Mesodermal cell (in vitro differentiated cells): ENCODE measurements at regions not wholly inside any gene's neighbourhood (a gene's known extent, or its start where the extent isn't known, plus 50 kb on each side); places are given as distances from the start of the nearest gene placed in this dataset.

Source experiments
- H3K27ac ChIP-seq: 2 replicates; pipeline ENCODE4 v1.7.0; 2013; ENCODE audit warnings: mild to moderate bottlenecking, low read depth, low read length, moderate library complexity; ENCODE audit not compliant: severe bottlenecking
- H3K36me3 ChIP-seq: 2 replicates; pipeline ENCODE4 v1.7.1; 2013; ENCODE audit warnings: mild to moderate bottlenecking, low read length, moderate library complexity; ENCODE audit not compliant: control insufficient read depth, insufficient read depth
- H3K4me1 ChIP-seq: one replicate; pipeline ENCODE4 v1.7.1; 2013; ENCODE audit warnings: mild to moderate bottlenecking, low read length; ENCODE audit not compliant: insufficient read depth, control insufficient read depth, poor library complexity, severe bottlenecking
- H3K4me3 ChIP-seq: 2 replicates; pipeline ENCODE4 v1.7.0; 2013; ENCODE audit warnings: low read length, control low read depth, mild to moderate bottlenecking; ENCODE audit not compliant: insufficient read depth, poor library complexity, severe bottlenecking; ENCODE audit errors: extremely low read depth
- H3K9me3 ChIP-seq: 2 replicates; pipeline ENCODE4 v1.7.1; 2013; ENCODE audit warnings: mild to moderate bottlenecking, low read length, moderate library complexity; ENCODE audit not compliant: control insufficient read depth
- whole genome bisulfite sequencing, 2 experiments: methylation state at CpG; one replicate each; pipeline ENCODE4 v1.1.5; 2013; ENCODE audit warnings: missing lambda C conversion rate in 2 of 2; ENCODE audit not compliant: insufficient coverage in 2 of 2; 5-methylcytosine and 5-hydroxymethylcytosine counted together

- Histone ChIP-seq H3K4me3 (no peak overlapping the region), H3K9me3 (no peaks in the 10 kb centered on the region), H3K36me3 (no peaks in the 10 kb centered on the region), H3K4me1 (no peaks in the 10 kb centered on the region), H3K27ac (no peak overlapping the region)
- WGBS, 2 experiments = 96 to 100% methylated on average over 3 of the region's 3 CpGs
These were observed 129.4 kb upstream of the KLHL25 start for GRCh38 chr15:85924088-85924487.

- Histone ChIP-seq H3K9me3 (no peaks in the 10 kb centered on the region), H3K4me1 (no peaks in the 10 kb centered on the region), H3K4me3 (no peak overlapping the region), H3K36me3 (no peaks in the 10 kb centered on the region), H3K27ac (no peak overlapping the region)
- 65 to 66% methylated on average over 7 to 8 of the region's 8 CpGs for WGBS, 2 experiments
These were observed 131.0 kb upstream of the KLHL25 start for GRCh38 chr15:85925649-85926237.

GRCh38 chr15:85926834-85927233 lies 132.1 kb upstream of the KLHL25 start:
- H3K9me3 ChIP-seq = no peaks in the 10 kb centered on the region
- H3K27ac ChIP-seq = no peak overlapping the region
- no peak overlapping the region for H3K4me3 ChIP-seq
- WGBS, 2 experiments = 78 to 83% methylated on average over 1 of the region's 1 CpG
- H3K36me3 ChIP-seq = no peaks in the 10 kb centered on the region
- no peaks in the 10 kb centered on the region for H3K4me1 ChIP-seq

- Histone ChIP-seq H3K4me3 (no peak overlapping the region), H3K4me1 (no peaks in the 10 kb centered on the region), H3K27ac (no peak overlapping the region), H3K36me3 (no peaks in the 10 kb centered on the region), H3K9me3 (no peaks in the 10 kb centered on the region)
- 50 to 100% methylated on average over 1 of the region's 2 CpGs for WGBS, 2 experiments
These were observed 133.3 kb upstream of the KLHL25 start for GRCh38 chr15:85927931-85928537.

GRCh38 chr15:85929786-85930185 lies 135.1 kb upstream of the KLHL25 start:
- Histone ChIP-seq H3K27ac (no peak overlapping the region), H3K4me3 (no peak overlapping the region), H3K36me3 (no peaks in the 10 kb centered on the region), H3K4me1 (no peaks in the 10 kb centered on the region), H3K9me3 (no peaks in the 10 kb centered on the region)
- WGBS, 2 experiments = 88% methylated on average over 1 of the region's 1 CpG; no CpG with 5 or more reads in 1 of the 2 experiments

- WGBS, 2 experiments = 83 to 92% methylated on average over 1 of the region's 1 CpG
- no peaks in the 10 kb centered on the region for H3K9me3 ChIP-seq
- H3K4me1 ChIP-seq = no peaks in the 10 kb centered on the region
- no peaks in the 10 kb centered on the region for H3K36me3 ChIP-seq
- H3K4me3 ChIP-seq = no peak overlapping the region
- H3K27ac ChIP-seq = no peak overlapping the region
These were observed 137.7 kb upstream of the KLHL25 start for GRCh38 chr15:85932391-85932790.

GRCh38 chr15:85934691-85935090 lies 140.0 kb upstream of the KLHL25 start:
- Histone ChIP-seq H3K9me3 (no peaks in the 10 kb centered on the region), H3K27ac (no peak overlapping the region), H3K36me3 (no peaks in the 10 kb centered on the region), H3K4me3 (no peak overlapping the region), H3K4me1 (no peaks in the 10 kb centered on the region)
- 64 to 67% methylated on average over 2 of the region's 2 CpGs for WGBS, 2 experiments

- Histone ChIP-seq H3K36me3 (no peaks in the 10 kb centered on the region), H3K9me3 (no peaks in the 10 kb centered on the region), H3K4me1 (no peaks in the 10 kb centered on the region), H3K4me3 (no peak overlapping the region), H3K27ac (no peak overlapping the region)
- WGBS, 2 experiments = 92 to 98% methylated on average over 5 of the region's 6 CpGs
These were observed 140.5 kb upstream of the KLHL25 start for GRCh38 chr15:85935182-85935581.

- no peaks in the 10 kb centered on the region for H3K36me3 ChIP-seq
- 86 to 100% methylated on average over 1 to 2 of the region's 4 CpGs for WGBS, 2 experiments
These were observed 142.0 kb upstream of the AGBL1 start for GRCh38 chr15:85937661-85938060.

GRCh38 chr15:85941186-85941855 lies 138.3 kb upstream of the AGBL1 start:
- Histone ChIP-seq H3K9me3 (no peaks in the 10 kb centered on the region), H3K4me1 (no peaks in the 10 kb centered on the region), H3K4me3 (no peak overlapping the region), H3K27ac (no peak overlapping the region), H3K36me3 (no peaks in the 10 kb centered on the region)
- 83% methylated on average over 2 of the region's 2 CpGs; no CpG with 5 or more reads in 1 of the 2 experiments for whole genome bisulfite sequencing, 2 experiments

More at GRCh38 chr15:85937661-85938060, 142.0 kb upstream of the AGBL1 start:
- Histone ChIP-seq H3K27ac (no peak overlapping the region), H3K4me1 (no peaks in the 10 kb centered on the region), H3K9me3 (no peaks in the 10 kb centered on the region), H3K4me3 (no peak overlapping the region)

- Histone ChIP-seq H3K9me3 (no peaks in the 10 kb centered on the region), H3K4me3 (no peak overlapping the region), H3K4me1 (no peaks in the 10 kb centered on the region), H3K36me3 (no peaks in the 10 kb centered on the region), H3K27ac (no peak overlapping the region)
- 93 to 97% methylated on average over 3 to 5 of the region's 5 CpGs for WGBS, 2 experiments
These were observed 137.0 kb upstream of the AGBL1 start for GRCh38 chr15:85942632-85943031.
